D721Med (cell line): ENCODE measurements at regions not wholly inside any gene's neighbourhood (a gene's known extent, or its start where the extent isn't known, plus 50 kb on each side); places are given as distances from the start of the nearest gene placed in this dataset.

Source experiments
- DNase-seq: peaks from one replicate; pipeline ENCODE4 v3.0.0; 2011; ENCODE audit warnings: low spot score; ENCODE audit not compliant: insufficient read length
- FAIRE-seq: peaks from 2 replicates; lab custom pipeline; 2011; peaks lifted over from hg19 to GRCh38; lab: Jason Lieb, UNC
- TF ChIP-seq, protein P1 (sequence below): IDR thresholded peaks from 2 replicates; pipeline ENCODE4 v1.5.1; 2012; ENCODE audit warnings: mild to moderate bottlenecking, control low read depth; ENCODE audit not compliant: insufficient read depth; ENCODE audit errors: missing control alignments

DNA sequence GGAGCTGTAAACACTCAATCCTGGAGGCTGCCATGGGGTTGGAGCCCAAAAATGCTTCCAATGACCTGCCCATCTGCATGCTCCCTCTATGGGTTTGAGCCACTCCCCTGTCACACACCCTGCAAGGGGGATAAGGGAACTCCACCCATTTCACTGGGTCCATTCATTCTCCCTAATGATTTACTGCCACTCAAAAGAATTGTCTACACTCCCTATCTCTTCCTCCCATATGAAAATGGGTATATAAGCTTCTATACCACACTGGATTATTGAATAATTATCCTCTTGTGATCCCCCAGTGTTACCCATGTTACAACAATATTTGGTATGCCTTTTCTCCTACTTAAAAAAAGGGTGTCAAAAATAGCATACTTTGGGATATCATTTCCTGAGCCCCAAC lies 260.8 kb upstream of the CCDC196 start:
- TF ChIP-seq, protein P1, sequence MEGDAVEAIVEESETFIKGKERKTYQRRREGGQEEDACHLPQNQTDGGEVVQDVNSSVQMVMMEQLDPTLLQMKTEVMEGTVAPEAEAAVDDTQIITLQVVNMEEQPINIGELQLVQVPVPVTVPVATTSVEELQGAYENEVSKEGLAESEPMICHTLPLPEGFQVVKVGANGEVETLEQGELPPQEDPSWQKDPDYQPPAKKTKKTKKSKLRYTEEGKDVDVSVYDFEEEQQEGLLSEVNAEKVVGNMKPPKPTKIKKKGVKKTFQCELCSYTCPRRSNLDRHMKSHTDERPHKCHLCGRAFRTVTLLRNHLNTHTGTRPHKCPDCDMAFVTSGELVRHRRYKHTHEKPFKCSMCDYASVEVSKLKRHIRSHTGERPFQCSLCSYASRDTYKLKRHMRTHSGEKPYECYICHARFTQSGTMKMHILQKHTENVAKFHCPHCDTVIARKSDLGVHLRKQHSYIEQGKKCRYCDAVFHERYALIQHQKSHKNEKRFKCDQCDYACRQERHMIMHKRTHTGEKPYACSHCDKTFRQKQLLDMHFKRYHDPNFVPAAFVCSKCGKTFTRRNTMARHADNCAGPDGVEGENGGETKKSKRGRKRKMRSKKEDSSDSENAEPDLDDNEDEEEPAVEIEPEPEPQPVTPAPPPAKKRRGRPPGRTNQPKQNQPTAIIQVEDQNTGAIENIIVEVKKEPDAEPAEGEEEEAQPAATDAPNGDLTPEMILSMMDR = no peak
- DNase-seq = no peak
- no peak for FAIRE-seq

DNA sequence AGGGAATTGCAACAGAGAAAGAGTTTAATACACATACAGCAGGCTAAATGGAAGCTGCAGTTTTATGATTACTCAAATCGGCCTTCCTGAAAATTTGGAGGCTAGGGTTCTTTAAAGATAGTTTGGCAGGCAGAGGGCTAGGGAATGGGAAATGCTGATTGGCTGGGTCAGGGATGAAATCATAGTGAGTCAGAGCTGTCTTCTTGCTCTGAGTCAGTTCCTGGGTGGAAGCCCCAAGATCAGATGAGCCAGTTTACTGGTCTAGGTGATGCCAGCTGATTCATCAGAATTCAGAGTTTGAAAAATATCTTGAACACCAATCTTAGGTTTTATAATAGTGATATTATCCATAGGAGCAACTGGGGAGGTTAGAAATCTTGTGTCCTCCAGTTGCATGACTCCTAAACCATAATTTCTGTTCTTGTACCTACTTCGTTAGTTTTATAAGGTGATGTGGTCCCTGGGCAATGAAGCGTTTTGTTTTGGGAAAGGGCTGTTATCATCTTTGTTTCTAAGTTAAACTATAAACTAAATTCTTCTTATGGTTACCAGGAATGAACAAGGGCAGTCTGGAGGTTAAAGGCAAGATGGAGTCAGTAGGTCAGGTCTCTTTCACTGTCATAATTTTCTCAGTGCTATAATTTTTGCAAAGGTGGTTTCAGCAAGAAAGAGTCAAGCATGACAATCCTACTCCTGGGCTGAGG lies 257.8 kb upstream of the CCDC196 start:
- no peak for FAIRE-seq
- TF ChIP-seq, protein P1 = no peak
- DNase-seq = no peak

DNA sequence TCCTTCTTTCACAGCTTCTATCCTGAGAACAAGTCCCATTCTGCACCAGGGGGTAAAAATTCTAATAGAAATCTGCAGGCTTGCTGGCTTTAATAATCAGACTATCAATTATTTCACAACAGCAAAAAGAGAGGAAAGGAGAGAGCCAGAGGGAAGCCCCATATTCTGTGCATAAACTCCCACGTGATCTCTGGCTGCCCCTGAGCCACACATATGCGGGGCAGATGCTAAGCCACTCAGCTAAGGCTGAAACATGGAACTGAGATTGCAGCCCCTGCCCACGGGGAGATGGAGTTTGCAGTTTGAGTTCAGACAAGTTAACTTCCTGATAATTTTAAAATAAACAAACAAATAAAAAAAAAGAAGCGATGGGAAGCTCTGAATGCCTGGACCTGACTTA lies 254.4 kb upstream of the CCDC196 start:
- no peak for FAIRE-seq
- TF ChIP-seq, protein P1 = no peak

DNA sequence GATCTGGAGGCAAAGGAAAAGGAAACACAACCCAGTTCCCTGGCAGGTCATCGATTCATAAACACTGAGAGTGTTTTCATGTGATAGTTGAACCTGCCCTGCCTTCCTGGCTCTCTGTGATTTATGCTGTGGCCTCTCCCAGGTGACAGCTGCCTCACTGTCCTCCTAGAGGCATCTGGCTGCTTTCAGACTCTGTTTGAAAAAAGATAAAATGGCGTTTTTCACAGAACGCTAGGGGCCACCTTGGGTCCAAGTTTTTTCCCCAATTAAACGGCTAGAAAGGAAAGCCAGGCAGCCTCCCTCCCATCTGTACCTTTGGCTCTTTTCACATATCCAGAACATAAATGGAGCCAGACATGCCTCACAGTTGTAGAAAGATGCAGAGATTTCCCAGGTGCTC lies 252.6 kb upstream of the CCDC196 start:
- TF ChIP-seq, protein P1 = no peak
- FAIRE-seq (no peak), DNase-seq (no peak)

More for the DNA sequence above, 254.4 kb upstream of the CCDC196 start:
- DNase-seq = no peak

DNA sequence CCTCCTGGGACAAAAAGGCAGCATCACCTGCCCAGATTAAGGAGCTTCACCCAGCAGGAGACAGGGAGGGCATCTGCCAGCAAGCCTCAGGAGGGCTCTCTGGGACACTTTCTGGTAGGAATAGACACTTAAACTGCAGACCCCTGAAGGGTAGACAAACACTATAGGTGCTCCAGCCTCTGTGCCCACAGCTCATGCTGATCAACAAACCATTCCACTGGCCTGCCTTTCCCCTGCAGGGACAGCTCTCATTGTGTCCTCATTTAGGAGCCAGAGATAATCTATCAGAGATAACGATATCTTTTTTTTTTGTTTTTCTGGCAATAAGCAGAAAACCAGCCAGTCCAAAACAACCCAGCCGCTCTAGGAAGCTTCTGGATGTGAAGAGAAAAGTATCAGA lies 251.8 kb upstream of the CCDC196 start:
- DNase-seq (no peak), FAIRE-seq (no peak)
- TF ChIP-seq, protein P1 = no peak

DNA sequence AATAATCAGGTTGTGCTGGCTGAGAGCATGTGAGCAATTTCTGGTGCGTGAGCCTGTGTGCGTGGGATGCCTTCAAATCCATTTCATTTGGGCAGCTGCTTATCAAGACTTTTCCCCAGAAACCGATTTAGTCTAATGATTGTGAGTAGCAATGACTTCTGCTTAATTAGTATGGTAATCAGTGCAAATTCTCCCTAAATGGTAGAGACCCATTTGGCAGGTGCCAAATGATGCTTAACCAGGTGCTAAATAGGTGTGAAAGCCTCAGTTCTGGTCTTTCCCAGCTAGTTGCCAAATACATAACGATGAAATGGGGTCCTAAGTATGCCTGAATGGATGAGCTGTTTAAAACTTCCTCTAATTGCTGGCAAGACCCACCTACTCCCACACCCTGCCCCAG lies 248.4 kb upstream of the CCDC196 start:
- DNase-seq = no peak
- TF ChIP-seq, protein P1 = no peak
- no peak for FAIRE-seq

DNA sequence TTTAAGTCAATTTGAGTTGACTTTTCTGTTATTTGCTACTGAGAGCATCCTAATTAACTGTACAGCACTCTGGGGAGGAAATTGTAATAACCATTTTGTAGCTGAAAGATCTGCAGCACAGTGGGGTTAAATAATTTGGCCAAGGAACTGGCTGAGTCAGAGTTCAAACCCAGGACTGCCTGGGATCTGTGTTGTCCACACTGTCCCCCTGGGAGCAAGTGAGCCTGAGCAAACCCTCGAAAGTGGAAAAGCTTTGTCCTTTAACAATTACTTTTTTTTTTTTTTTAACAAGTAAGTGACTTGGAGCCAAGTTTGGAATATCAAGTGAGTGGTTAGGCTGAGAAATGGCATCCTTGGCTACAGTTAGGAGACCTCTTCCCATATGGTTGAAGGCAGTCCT lies 247.2 kb upstream of the CCDC196 start:
- TF ChIP-seq, protein P1 = no peak
- no peak for DNase-seq
- FAIRE-seq = no peak
